ENCODE measurements at regions not wholly inside any gene's neighbourhood (a gene's known extent, or its start where the extent isn't known, plus 50 kb on each side); places are given as distances from the start of the nearest gene placed in this dataset.
"Not testable (repeated sequence)": the region's sequence is repeated elsewhere in the genome, so short reads cannot be mapped to it uniquely, and the experiment has no call there.

- DNase-seq = no peak
These were observed 519.1 kb downstream of the RNF144A start for GRCh38 chr2:7436096-7436906.

- no peak for DNase-seq
These were observed 519.9 kb downstream of the RNF144A start for GRCh38 chr2:7437141-7437540.

- no peak for DNase-seq
These were observed 520.8 kb downstream of the RNF144A start for GRCh38 chr2:7437716-7438632.

GRCh38 chr2:7438855-7439254 is 521.6 kb downstream of the RNF144A start:
- DNase-seq = no peak

- DNase-seq = no peak
These were observed 523.8 kb downstream of the RNF144A start for GRCh38 chr2:7440977-7441376.

GRCh38 chr2:7441841-7442240 is 524.6 kb downstream of the RNF144A start:
- not testable (repeated sequence) for DNase-seq

GRCh38 chr2:7444626-7445025 is 527.4 kb downstream of the RNF144A start:
- DNase-seq = no peak

- DNase-seq = no peak
These were observed 531.5 kb downstream of the RNF144A start for GRCh38 chr2:7448578-7449264.

GRCh38 chr2:7449298-7449697 is 532.1 kb downstream of the RNF144A start:
- no peak for DNase-seq

- no peak for DNase-seq
These were observed 533.1 kb downstream of the RNF144A start for GRCh38 chr2:7450188-7450832.

GRCh38 chr2:7450833-7451190 is 533.6 kb downstream of the RNF144A start:
- no peak for DNase-seq

- DNase-seq = no peak
These were observed 535.1 kb downstream of the RNF144A start for GRCh38 chr2:7452110-7452876.

GRCh38 chr2:7454592-7454991 is 537.4 kb downstream of the RNF144A start:
- no peak for DNase-seq

GRCh38 chr2:7456762-7457161 is 539.5 kb downstream of the RNF144A start:
- no peak for DNase-seq

- no peak for DNase-seq
These were observed 540.9 kb downstream of the RNF144A start for GRCh38 chr2:7458066-7458465.

GRCh38 chr2:7467782-7468447 is 550.7 kb downstream of the RNF144A start:
- DNase-seq = no peak

- no peak for DNase-seq
These were observed 551.2 kb downstream of the RNF144A start for GRCh38 chr2:7468448-7468828.

GRCh38 chr2:7468955-7469354 is 551.7 kb downstream of the RNF144A start:
- DNase-seq = no peak

- no peak for DNase-seq
These were observed 554.0 kb downstream of the RNF144A start for GRCh38 chr2:7471185-7471584.

GRCh38 chr2:7472465-7472864 is 555.3 kb downstream of the RNF144A start:
- DNase-seq = no peak

- DNase-seq = no peak
These were observed 556.0 kb downstream of the RNF144A start for GRCh38 chr2:7473135-7473771.

All from NCI-H1436 (cell line).